H1 (cell line): ENCODE measurements at regions not wholly inside any gene's neighbourhood (a gene's known extent, or its start where the extent isn't known, plus 50 kb on each side); places are given as distances from the start of the nearest gene placed in this dataset.

ENCODE experiments used
- CTCF ChIA-PET: fragments of 300-600 bp; sonication (Branson Sonifier 250); formaldehyde crosslinking; loops from one replicate; lab custom pipeline; 2021; ENCODE audit not compliant: partially characterized antibody; lab: Charles Lee
- POLR2A ChIA-PET: fragments of 300-600 bp; sonication (Branson Sonifier 250); formaldehyde crosslinking; loops from one replicate; lab custom pipeline; 2021; ENCODE audit warnings: inconsistent platforms; ENCODE audit not compliant: partially characterized antibody; lab: Charles Lee
- DNase-seq, 2 experiments: peaks; one replicate each; pipeline versions ENCODE4 v3.0.0 to v3.0.0-alpha.2; 2010 to 2022; ENCODE audit warnings: low spot score in 2 of 2, low read depth in 1 of 2, mixed read lengths in 1 of 2
- FAIRE-seq: peaks from 2 replicates; lab custom pipeline; 2011; peaks lifted over from hg19 to GRCh38; lab: Jason Lieb, UNC
- H2AFZ ChIP-seq: 2 replicates; pipeline ENCODE4 v1.8.1; 2012; ENCODE audit warnings: low read length, inconsistent platforms
- H2AK5ac ChIP-seq: 2 replicates; pipeline ENCODE4 v1.6.1; 2013; ENCODE audit warnings: low read depth, low read length
- H2BK120ac ChIP-seq: replicated peaks from 2 replicates; pipeline ENCODE3; 2013; ENCODE audit warnings: low read depth, low read length, inconsistent platforms
- H2BK12ac ChIP-seq: 2 replicates; pipeline ENCODE4 v1.6.1; 2013; ENCODE audit warnings: low read depth, low read length
- H2BK15ac ChIP-seq: 2 replicates; pipeline ENCODE4 v1.6.1; 2013; ENCODE audit warnings: low read length
- H2BK20ac ChIP-seq: 2 replicates; pipeline ENCODE4 v1.6.1; 2013; ENCODE audit warnings: low read length
- H2BK5ac ChIP-seq: 2 replicates; pipeline ENCODE4 v1.6.1; 2013; ENCODE audit warnings: low read depth, low read length
- H3K14ac ChIP-seq: 2 replicates; pipeline ENCODE4 v1.6.1; 2013; ENCODE audit warnings: inconsistent platforms; ENCODE audit not compliant: insufficient read length
- H3K18ac ChIP-seq: 2 replicates; pipeline ENCODE4 v1.6.1; 2013; ENCODE audit warnings: low read length; ENCODE audit errors: extremely low read depth
- H3K23ac ChIP-seq: 2 replicates; pipeline ENCODE4 v1.6.1; 2013; ENCODE audit warnings: inconsistent platforms; ENCODE audit not compliant: insufficient read length
- H3K23me2 ChIP-seq: 2 replicates; pipeline ENCODE4 v1.6.1; 2013; ENCODE audit warnings: low read depth, low read length
- H3K27ac ChIP-seq: 2 replicates; pipeline ENCODE4 v1.6.1; 2011; ENCODE audit warnings: low read depth, low read length, inconsistent platforms
- H3K27me3 ChIP-seq, 4 experiments: replicated peaks in 1 of 4; 1 replicate in 1 of 4; 2 replicates in 3 of 4; pipeline versions ENCODE4 v1.6.1 to v1.8.1; 2011 to 2013; ENCODE audit warnings: low read length in 3 of 4, mild to moderate bottlenecking in 3 of 4, inconsistent platforms in 2 of 4, mixed read lengths in 2 of 4, moderate library complexity in 1 of 4; ENCODE audit not compliant: control insufficient read depth in 3 of 4, insufficient read depth in 3 of 4; ENCODE audit errors: extremely low read depth in 1 of 4
- H3K36me3 ChIP-seq, 4 experiments: 2 replicates each; pipeline versions ENCODE4 v1.6.1 to v1.8.1; 2011 to 2013; ENCODE audit warnings: mild to moderate bottlenecking in 4 of 4, low read length in 3 of 4, moderate library complexity in 2 of 4, control low read depth in 1 of 4, inconsistent platforms in 1 of 4; ENCODE audit not compliant: insufficient read depth in 4 of 4, control insufficient read depth in 2 of 4
- H3K4ac ChIP-seq: replicated peaks from 2 replicates; pipeline ENCODE3; 2013; ENCODE audit warnings: low read length, low read depth, mixed read lengths, inconsistent platforms; ENCODE audit not compliant: insufficient read length
- H3K4me1 ChIP-seq, 4 experiments: replicated peaks in 1 of 4; 1 replicate in 1 of 4; 2 replicates in 3 of 4; pipeline versions ENCODE4 v1.6.1 to v1.8.1; 2011 to 2013; ENCODE audit warnings: low read length in 3 of 4, inconsistent platforms in 2 of 4, mixed read lengths in 1 of 4; ENCODE audit not compliant: insufficient read depth in 4 of 4, control insufficient read depth in 3 of 4
- H3K4me2 ChIP-seq, 2 experiments: 2 replicates each; pipeline versions ENCODE4 v1.6.1 to v1.8.1; 2011 to 2013; ENCODE audit warnings: low read depth in 2 of 2, low read length in 2 of 2, control low read depth in 1 of 2, inconsistent platforms in 1 of 2, mild to moderate bottlenecking in 1 of 2; ENCODE audit not compliant: insufficient read depth in 1 of 2
- H3K4me3 ChIP-seq, 4 experiments: fragments of 200-600, 300-600 bp in 1 of 4; sonication (generic), shearing (Covaris generic), sonication (Bioruptor Twin) in 1 of 4; 2 replicates each; pipeline versions ENCODE4 v1.5.1 to v1.8.1; 2011 to 2016; ENCODE audit warnings: low read length in 4 of 4, low read depth in 3 of 4, control low read depth in 2 of 4, inconsistent platforms in 2 of 4, mild to moderate bottlenecking in 2 of 4, mixed read lengths in 1 of 4, moderate library complexity in 1 of 4; ENCODE audit not compliant: insufficient read depth in 2 of 4; ENCODE audit errors: extremely low read depth in 1 of 4
- H3K56ac ChIP-seq: replicated peaks from 2 replicates; pipeline ENCODE3; 2013; ENCODE audit warnings: low read depth, mild to moderate bottlenecking, mixed read lengths, low read length, inconsistent platforms; ENCODE audit not compliant: insufficient read length
- H3K79me1 ChIP-seq: 2 replicates; pipeline ENCODE4 v1.6.1; 2013; ENCODE audit warnings: low read depth, low read length, control low read depth
- H3K79me2 ChIP-seq, 2 experiments: 2 replicates each; pipeline versions ENCODE4 v1.6.1 to v1.8.1; 2012 to 2013; ENCODE audit warnings: low read length in 2 of 2, mild to moderate bottlenecking in 2 of 2, inconsistent platforms in 1 of 2; ENCODE audit not compliant: insufficient read depth in 2 of 2, control insufficient read depth in 1 of 2
- H3K9ac ChIP-seq, 4 experiments: replicated peaks in 1 of 4; 1 replicate in 1 of 4; 2 replicates in 3 of 4; pipeline versions ENCODE4 v1.6.1 to v1.8.1; 2011 to 2013; ENCODE audit warnings: low read depth in 3 of 4, low read length in 3 of 4, control low read depth in 2 of 4, mild to moderate bottlenecking in 2 of 4, moderate library complexity in 2 of 4, inconsistent platforms in 1 of 4; ENCODE audit errors: extremely low read depth in 1 of 4
- H3K9me3 ChIP-seq, 2 experiments: 2 replicates each; pipeline versions ENCODE4 v1.6.1 to v1.8.1; 2012 to 2013; ENCODE audit warnings: mild to moderate bottlenecking in 2 of 2, moderate library complexity in 2 of 2, control low read depth in 1 of 2, inconsistent platforms in 1 of 2, low read depth in 1 of 2, low read length in 1 of 2, mixed read lengths in 1 of 2; ENCODE audit not compliant: insufficient read depth in 2 of 2
- H4K20me1 ChIP-seq, 2 experiments: replicated peaks in 1 of 2; 2 replicates each; pipeline versions ENCODE3 to v1.8.1; 2011 to 2013; ENCODE audit warnings: inconsistent platforms in 2 of 2, low read length in 2 of 2, mild to moderate bottlenecking in 1 of 2; ENCODE audit not compliant: insufficient read depth in 2 of 2, control insufficient read depth in 1 of 2
- H4K5ac ChIP-seq: 2 replicates; pipeline ENCODE4 v1.6.1; 2013; ENCODE audit warnings: low read length, low read depth, mixed read lengths, inconsistent platforms; ENCODE audit not compliant: insufficient read length
- H4K8ac ChIP-seq: 2 replicates; pipeline ENCODE4 v1.8.0; 2013; ENCODE audit warnings: mild to moderate bottlenecking, moderate library complexity, low read length, inconsistent platforms; ENCODE audit not compliant: insufficient read depth; ENCODE audit errors: extremely low read depth
- H4K91ac ChIP-seq: replicated peaks from 2 replicates; pipeline ENCODE3; 2013; ENCODE audit warnings: low read length, mixed read lengths, inconsistent platforms; ENCODE audit not compliant: insufficient read length
- CTBP2 ChIP-seq: IDR thresholded peaks from 2 replicates; pipeline ENCODE4 v1.7.0; 2011; ENCODE audit warnings: borderline replicate concordance, mild to moderate bottlenecking, moderate library complexity, mixed read lengths, low read length; ENCODE audit not compliant: insufficient read depth, insufficient read length
- HDAC2 ChIP-seq, 2 experiments: fragments of 300-600 bp in 1 of 2; sonication (generic) in 1 of 2; IDR thresholded peaks; 2 replicates each; pipeline ENCODE4 v1.6.1; 2011 to 2012; ENCODE audit warnings: low read depth in 2 of 2, low read length in 2 of 2, mild to moderate bottlenecking in 2 of 2, moderate library complexity in 2 of 2, borderline replicate concordance in 1 of 2, inconsistent platforms in 1 of 2
- KDM1A ChIP-seq: fragments of 200-600, 300-600 bp; sonication (generic); IDR thresholded peaks from 2 replicates; pipeline ENCODE4 v1.7.1; 2016; ENCODE audit warnings: mild to moderate bottlenecking, low read length, borderline replicate concordance
- WGBS, 2 experiments: shearing (Covaris generic) in 1 of 2; methylation state at CpG; one replicate each; pipeline versions ENCODE4 v1.1.6 to v1.1.7; 2013 to 2015; ENCODE audit warnings: low lambda C conversion rate in 2 of 2, mixed read lengths in 2 of 2, inconsistent platforms in 1 of 2, low coverage in 1 of 2, missing lambda C conversion rate in 1 of 2; ENCODE audit not compliant: insufficient replicate concordance in 2 of 2, insufficient coverage in 1 of 2, insufficient read length in 1 of 2; ENCODE audit errors: extremely low coverage in 1 of 2, missing lambda C conversion rate in 1 of 2; 5-methylcytosine and 5-hydroxymethylcytosine counted together

DNA sequence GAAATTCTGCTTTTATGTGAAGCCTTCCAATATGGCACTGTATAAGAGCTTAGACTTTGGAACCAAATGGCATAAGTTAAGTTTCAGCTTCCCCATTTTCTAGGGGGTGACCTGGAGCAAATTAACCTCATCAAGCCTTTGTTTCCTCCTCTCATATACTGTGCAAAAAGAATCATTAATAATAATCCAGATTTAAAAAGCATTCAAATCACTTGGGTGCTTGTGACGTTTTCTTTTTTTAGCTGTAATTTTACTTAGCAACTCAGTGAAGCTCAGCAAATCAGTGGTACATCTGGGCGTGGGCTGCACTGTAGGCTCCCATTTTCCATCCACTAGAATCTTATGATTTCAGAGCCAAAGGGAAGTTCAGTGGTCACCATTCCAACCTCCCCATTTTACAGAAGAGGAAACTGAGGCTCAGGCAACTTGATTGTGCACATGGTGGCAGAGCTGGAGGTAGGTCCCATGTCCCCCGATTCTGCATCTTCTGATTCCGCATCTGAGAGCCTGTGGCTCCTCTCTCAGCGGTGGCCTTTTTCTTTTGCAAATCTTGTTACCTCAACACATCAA is 131.2 kb downstream of the SNAPC1 start:
- H4K8ac ChIP-seq = no peak overlapping the region
- H4K20me1 ChIP-seq = no peaks in the 10 kb centered on the region
- no peak overlapping the region for H4K5ac ChIP-seq
- no peak overlapping the region for H2BK12ac ChIP-seq
- H2BK15ac ChIP-seq = no peak overlapping the region
- H2BK20ac ChIP-seq = no peak overlapping the region
- no peak overlapping the region for H3K18ac ChIP-seq
- ChIA-PET POLR2A (no interaction called here), CTCF (interaction anchor here (0.8 to 3.6 kb wide), 20 partner anchors 11 to 239 kb away, joined by 3 to 49 read pairs (median 4); no protein-coding TSS in a partner anchor)
- H2AFZ ChIP-seq = no peak overlapping the region
- no peaks in the 10 kb centered on the region for H3K27me3 ChIP-seq
- no peak overlapping the region for H4K91ac ChIP-seq
- TF ChIP-seq CTBP2 (no peak), HDAC2 (IDR thresholded peaks at IDR 0.05; ENCODE audit: borderline replicate concordance in 1 of 2, low read depth in 2 of 2, low read length in 2 of 2) (peak in 1 of 2 experiments; percentile 57; a peak in 1 of 4 replicates), KDM1A (peak; percentile 67; the same call in 1 of the 2 replicates)
- H3K14ac ChIP-seq = no peak overlapping the region
- no peak overlapping the region for H3K4me2 ChIP-seq
- H3K79me2 ChIP-seq = no peaks in the 10 kb centered on the region
- WGBS, 2 experiments = 75% methylated on average over 5 of the region's 5 CpGs; no CpG with 5 or more reads in 1 of the 2 experiments
- no peaks in the 10 kb centered on the region for H3K9me3 ChIP-seq
- 0 out of 7 replicates have a peak, but pooled peaks cover 0 to 11% (median 0%) of the 10 kb centered on the region in 4 experiments for H3K4me1 ChIP-seq
- no peak overlapping the region for H3K23ac ChIP-seq
- no peaks in the 10 kb centered on the region for H3K79me1 ChIP-seq
- FAIRE-seq (no peak), DNase-seq (no peak)
- H3K4me3 ChIP-seq = no peak overlapping the region
- H3K23me2 ChIP-seq = no peaks in the 10 kb centered on the region
- H3K36me3 ChIP-seq = no peaks in the 10 kb centered on the region
- no peak overlapping the region for H2AK5ac ChIP-seq
- no peak overlapping the region for H3K9ac ChIP-seq
- H2BK120ac ChIP-seq = no peak overlapping the region
- no peak overlapping the region for H2BK5ac ChIP-seq
- H3K56ac ChIP-seq = no peak overlapping the region
- H3K4ac ChIP-seq = no peak overlapping the region
- no peak overlapping the region for H3K27ac ChIP-seq
